Prostate gland (tissue), 2 donors: ENCODE measurements at regions not wholly inside any gene's neighbourhood (a gene's known extent, or its start where the extent isn't known, plus 50 kb on each side); places are given as distances from the start of the nearest gene placed in this dataset.

Source experiments
- DNase-seq: peaks from one replicate; pipeline ENCODE4 v3.0.0-alpha.2; 2019; ENCODE audit warnings: low spot score
- H3K27ac ChIP-seq, 2 donors: fragments of 200-600 bp; sonication (generic); 2 replicates each; pipeline ENCODE4 v1.5.1; 2017 to 2019
- H3K27me3 ChIP-seq: fragments of 200-600 bp; sonication (generic); replicated peaks from 2 replicates; pipeline ENCODE4 v1.5.1; 2019; ENCODE audit not compliant: insufficient read depth
- H3K36me3 ChIP-seq, 2 donors: fragments of 200-600 bp; sonication (generic); 1 replicate in 1 of 2; 2 replicates in 1 of 2; pipeline versions ENCODE4 v1.5.1 to v1.8.1; 2017 to 2019
- H3K4me1 ChIP-seq: fragments of 200-600 bp; sonication (generic); replicated peaks from 2 replicates; pipeline ENCODE4 v1.5.1; 2019
- H3K4me3 ChIP-seq, 2 donors: fragments of 200-600 bp; sonication (generic); 2 replicates each; pipeline ENCODE4 v1.5.1; 2017 to 2019
- H3K9me3 ChIP-seq: fragments of 200-600 bp; sonication (generic); 2 replicates; pipeline ENCODE4 v1.5.1; 2017
- POLR2A ChIP-seq: fragments of 450-650 bp; IDR thresholded peaks from one replicate; pipeline ENCODE4 v1.6.1; 2016; ENCODE audit warnings: antibody characterized with exemption, mild to moderate bottlenecking
- POLR2AphosphoS5 ChIP-seq: sonication (generic); formaldehyde crosslinking; IDR thresholded peaks from one replicate; pipeline ENCODE4 v1.6.1; 2017; ENCODE audit warnings: antibody characterized with exemption
- WGBS: methylation state at CpG from one replicate; pipeline ENCODE4 v1.1.5; 2018; 5-methylcytosine and 5-hydroxymethylcytosine counted together
- intact Hi-C: fragments of 100-400 bp; cut with DNase I; formaldehyde crosslinking; loops from one replicate; pipeline ENCODE4 v1.14.2; 2022
- TF ChIP-seq, protein P1 (sequence below), 4 experiments: fragments of 200-600 bp in 2 of 4; fragments of 450-650 bp in 2 of 4; sonication (generic) in 2 of 4; IDR thresholded peaks; 1 replicate in 3 of 4; 2 replicates in 1 of 4; pipeline ENCODE4 v1.5.1; 2016 to 2019; ENCODE audit warnings: antibody characterized with exemption in 4 of 4, mild to moderate bottlenecking in 2 of 4, moderate library complexity in 2 of 4

DNA sequence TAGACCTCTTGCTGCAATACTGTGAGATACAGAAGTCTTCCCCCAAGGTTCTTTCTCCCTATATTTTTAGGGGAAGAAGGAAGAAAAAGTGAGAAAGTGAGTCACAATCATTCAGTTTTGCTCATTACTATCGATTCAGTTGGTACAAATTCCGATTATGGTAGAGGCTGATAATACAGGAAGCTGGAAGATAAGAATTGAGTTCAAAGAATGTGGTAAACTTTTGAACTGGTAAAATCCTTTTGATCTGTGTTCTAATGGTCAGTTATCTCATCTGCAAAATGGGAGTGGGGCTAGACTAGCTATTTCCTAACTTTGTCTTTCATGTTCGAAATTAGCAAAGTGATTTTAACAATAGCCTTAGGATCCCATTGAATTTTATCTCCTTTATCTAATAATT lies 101.4 kb upstream of the FAT1 start:
- no peak overlapping the region for H3K4me3 ChIP-seq
- H3K9me3 ChIP-seq: no peaks in the 10 kb centered on the region
- H3K4me1 ChIP-seq: no peaks in the 10 kb centered on the region
- 93% methylated on average over 3 of the region's 3 CpGs for WGBS
- no peaks in the 10 kb centered on the region for H3K27me3 ChIP-seq
- no peak overlapping the region for H3K27ac ChIP-seq
- no peak for DNase-seq
- intact Hi-C loops: no loop called here
- H3K36me3 ChIP-seq: no peaks in the 10 kb centered on the region
- TF ChIP-seq, protein P1, sequence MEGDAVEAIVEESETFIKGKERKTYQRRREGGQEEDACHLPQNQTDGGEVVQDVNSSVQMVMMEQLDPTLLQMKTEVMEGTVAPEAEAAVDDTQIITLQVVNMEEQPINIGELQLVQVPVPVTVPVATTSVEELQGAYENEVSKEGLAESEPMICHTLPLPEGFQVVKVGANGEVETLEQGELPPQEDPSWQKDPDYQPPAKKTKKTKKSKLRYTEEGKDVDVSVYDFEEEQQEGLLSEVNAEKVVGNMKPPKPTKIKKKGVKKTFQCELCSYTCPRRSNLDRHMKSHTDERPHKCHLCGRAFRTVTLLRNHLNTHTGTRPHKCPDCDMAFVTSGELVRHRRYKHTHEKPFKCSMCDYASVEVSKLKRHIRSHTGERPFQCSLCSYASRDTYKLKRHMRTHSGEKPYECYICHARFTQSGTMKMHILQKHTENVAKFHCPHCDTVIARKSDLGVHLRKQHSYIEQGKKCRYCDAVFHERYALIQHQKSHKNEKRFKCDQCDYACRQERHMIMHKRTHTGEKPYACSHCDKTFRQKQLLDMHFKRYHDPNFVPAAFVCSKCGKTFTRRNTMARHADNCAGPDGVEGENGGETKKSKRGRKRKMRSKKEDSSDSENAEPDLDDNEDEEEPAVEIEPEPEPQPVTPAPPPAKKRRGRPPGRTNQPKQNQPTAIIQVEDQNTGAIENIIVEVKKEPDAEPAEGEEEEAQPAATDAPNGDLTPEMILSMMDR (IDR thresholded peaks at IDR 0.05): no peak
- TF ChIP-seq POLR2AphosphoS5 (no peak), POLR2A (no peak)

DNA sequence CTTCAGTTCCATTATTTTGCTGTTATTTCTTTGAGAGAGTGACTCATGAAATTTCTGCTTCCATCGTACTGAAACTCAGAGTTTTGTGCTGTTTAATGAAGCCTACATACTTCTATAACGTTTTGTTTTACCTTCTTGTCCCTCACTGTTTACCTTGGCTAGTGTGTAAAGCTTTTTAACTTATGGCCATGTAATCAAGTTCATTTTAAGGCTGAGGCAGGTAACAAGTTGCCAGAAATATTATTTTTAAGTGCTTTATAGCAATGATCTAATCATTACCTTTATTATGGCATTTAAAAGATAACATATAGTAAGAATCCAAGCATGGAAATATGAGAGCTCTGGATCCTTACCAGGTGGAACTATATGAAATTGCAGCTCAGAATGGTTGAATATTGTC lies 102.3 kb upstream of the FAT1 start:
- TF ChIP-seq POLR2AphosphoS5: no peak
- TF ChIP-seq POLR2A: no peak
- TF ChIP-seq, protein P1 (IDR thresholded peaks at IDR 0.05): no peak
- H3K4me1 ChIP-seq: no peaks in the 10 kb centered on the region
- DNase-seq: no peak
- no peaks in the 10 kb centered on the region for H3K36me3 ChIP-seq
- H3K27me3 ChIP-seq: no peaks in the 10 kb centered on the region
- no peaks in the 10 kb centered on the region for H3K9me3 ChIP-seq
- H3K27ac ChIP-seq: no peak overlapping the region
- intact Hi-C loops: no loop called here
- H3K4me3 ChIP-seq: no peak overlapping the region
- 9% methylated on average over 2 of the region's 2 CpGs for WGBS

DNA sequence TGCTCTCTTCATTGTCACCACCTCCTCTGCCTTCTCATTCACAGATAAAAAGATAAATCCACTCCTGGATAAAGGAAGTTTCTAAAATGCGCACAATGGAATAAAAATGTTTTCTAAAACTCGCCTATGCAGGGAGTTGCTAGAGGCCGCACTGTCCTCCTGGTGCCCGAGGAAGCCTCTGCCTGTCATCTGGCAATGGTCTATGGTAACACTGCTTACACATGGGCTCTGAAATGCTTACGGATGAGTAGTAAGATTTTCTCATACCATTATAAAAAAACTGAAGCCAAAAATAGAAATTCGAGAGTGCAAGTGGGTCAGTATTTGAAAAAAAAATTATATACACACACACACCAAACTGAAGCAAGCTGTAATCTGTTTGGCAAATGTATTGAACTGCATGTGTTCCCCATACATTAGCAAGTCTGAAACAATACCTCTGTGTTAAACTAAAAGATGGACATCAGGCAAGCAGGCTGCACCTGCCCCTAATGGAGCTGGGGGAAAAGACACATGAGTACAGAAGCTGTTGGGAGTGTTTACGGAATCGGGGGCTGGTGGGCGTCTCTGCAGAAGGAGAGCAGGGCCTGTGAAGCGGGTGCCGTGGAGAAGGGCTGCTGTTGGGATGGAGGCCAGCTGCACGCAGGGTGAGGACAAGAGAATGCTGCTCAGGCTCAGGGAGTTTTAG lies 103.3 kb upstream of the FAT1 start:
- no peak overlapping the region for H3K27ac ChIP-seq
- intact Hi-C loops: no loop called here

DNA sequence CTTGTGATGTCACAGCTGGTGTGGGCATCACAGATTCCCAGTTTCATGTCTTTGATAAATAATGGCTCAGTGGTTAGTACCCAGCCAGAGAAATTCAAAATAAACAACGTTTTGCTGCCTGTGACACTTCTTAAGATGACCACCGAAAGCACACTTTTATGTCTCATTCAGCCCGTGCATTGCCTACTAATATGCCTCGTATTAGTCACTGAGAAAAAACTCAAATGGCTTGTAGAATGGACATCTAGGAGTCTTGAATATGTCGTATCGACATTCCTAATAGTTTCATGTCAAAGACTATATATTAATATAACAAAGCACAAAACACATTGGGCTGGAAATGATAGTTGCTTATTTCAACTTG lies 103.9 kb upstream of the FAT1 start:
- TF ChIP-seq, protein P1 (IDR thresholded peaks at IDR 0.05): no peak
- TF ChIP-seq POLR2A (no peak), POLR2AphosphoS5 (no peak)
- Histone ChIP-seq H3K36me3 (no peaks in the 10 kb centered on the region), H3K4me1 (no peaks in the 10 kb centered on the region), H3K27me3 (no peaks in the 10 kb centered on the region), H3K9me3 (no peaks in the 10 kb centered on the region), H3K4me3 (no peak overlapping the region), H3K27ac (no peak overlapping the region)
- WGBS: 77% methylated on average over 6 of the region's 6 CpGs
- intact Hi-C loops: no loop called here
- no peak for DNase-seq

More for the DNA sequence above, 103.3 kb upstream of the FAT1 start:
- Histone ChIP-seq H3K9me3 (no peaks in the 10 kb centered on the region), H3K27me3 (no peaks in the 10 kb centered on the region), H3K36me3 (no peaks in the 10 kb centered on the region), H3K4me3 (no peak overlapping the region), H3K4me1 (no peaks in the 10 kb centered on the region)
- TF ChIP-seq, protein P1 (IDR thresholded peaks at IDR 0.05): no peak
- TF ChIP-seq POLR2A (no peak), POLR2AphosphoS5 (no peak)
- no peak for DNase-seq
- 73% methylated on average over 12 of the region's 12 CpGs for WGBS

DNA sequence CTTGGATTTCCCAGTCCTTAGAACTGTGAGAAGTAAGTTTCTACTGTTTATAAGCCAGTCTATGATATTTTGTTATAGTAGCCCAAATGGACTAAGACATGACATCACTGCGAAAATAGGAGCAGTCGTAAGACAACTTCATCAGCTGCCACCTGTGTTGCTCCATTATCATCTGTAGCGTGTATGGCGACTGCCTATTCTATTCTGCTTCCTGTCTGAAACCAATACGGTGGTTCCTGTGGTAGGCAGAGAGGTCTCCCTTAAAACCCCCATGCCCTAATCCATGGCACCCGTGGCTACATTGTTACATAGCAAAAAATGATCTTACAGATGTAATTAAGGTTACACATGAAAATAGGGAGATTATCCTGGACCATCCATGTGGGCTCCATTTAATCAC lies 105.4 kb upstream of the FAT1 start:
- WGBS: 93% methylated on average over 6 of the region's 6 CpGs
- no peak for DNase-seq
- intact Hi-C loops: no loop called here
- H3K9me3 ChIP-seq: no peaks in the 10 kb centered on the region
- no peaks in the 10 kb centered on the region for H3K36me3 ChIP-seq
- no peak overlapping the region for H3K27ac ChIP-seq
- H3K27me3 ChIP-seq: no peaks in the 10 kb centered on the region
- H3K4me1 ChIP-seq: no peaks in the 10 kb centered on the region
- H3K4me3 ChIP-seq: no peak overlapping the region
- TF ChIP-seq, protein P1 (IDR thresholded peaks at IDR 0.05): no peak
- TF ChIP-seq POLR2AphosphoS5: no peak
- TF ChIP-seq POLR2A: no peak
